HG03439 (cell line): ENCODE measurements at regions not wholly inside any gene's neighbourhood (a gene's known extent, or its start where the extent isn't known, plus 50 kb on each side); places are given as distances from the start of the nearest gene placed in this dataset.

Experiments used
- ATAC-seq: cut with Tn5 transposase; IDR thresholded peaks from one replicate; pipeline ENCODE4 v1.9.1; 2021; ENCODE audit warnings: mild to moderate bottlenecking, moderate library complexity; ENCODE audit not compliant: unreplicated experiment

DNA sequence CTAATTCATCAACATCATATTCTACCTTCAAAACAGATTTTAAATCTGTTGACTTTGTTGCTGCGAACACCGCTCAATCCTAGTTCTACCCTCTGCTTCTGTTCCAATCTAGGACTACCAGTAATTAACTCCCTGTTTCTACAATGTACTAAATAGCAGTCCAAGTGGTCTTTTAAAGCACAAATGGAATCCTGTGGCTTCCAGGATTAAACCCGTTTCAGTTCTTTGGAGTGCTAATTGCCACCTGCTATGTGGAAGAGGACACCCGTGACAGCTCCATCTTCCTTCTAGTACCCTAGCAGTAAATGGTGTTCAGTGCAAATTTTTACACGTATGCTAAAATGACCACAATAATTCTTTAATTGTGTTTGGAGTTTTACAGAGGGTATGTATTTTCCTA is 232.1 kb downstream of the TDRD3 start:
- no peak for ATAC-seq

GRCh38 chr13:60627071-60627686 is 230.2 kb downstream of the TDRD3 start:
- no peak for ATAC-seq
